ENCODE measurements at regions not wholly inside any gene's neighbourhood (a gene's known extent, or its start where the extent isn't known, plus 50 kb on each side); places are given as distances from the start of the nearest gene placed in this dataset.

DNA sequence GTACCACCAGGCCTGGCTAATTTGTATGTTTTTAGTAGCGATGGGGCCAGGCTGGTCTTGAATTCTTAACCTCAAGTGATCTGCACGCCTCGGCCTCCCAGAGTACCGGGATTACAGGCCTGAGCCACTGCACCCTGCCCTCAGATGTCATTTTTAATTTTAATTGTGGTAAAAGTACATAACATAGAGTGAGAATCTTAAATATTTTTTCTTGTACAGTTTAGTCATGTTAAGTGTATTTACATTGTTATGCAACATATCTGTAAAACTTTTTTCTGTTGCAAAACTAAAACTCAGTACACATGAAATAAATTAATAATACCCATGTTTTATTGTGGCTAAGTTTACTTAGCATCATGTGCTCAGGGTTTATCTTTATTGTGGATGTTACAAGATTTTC is 231.4 kb downstream of the ALG10 start:
- TF ChIP-seq, protein P1, sequence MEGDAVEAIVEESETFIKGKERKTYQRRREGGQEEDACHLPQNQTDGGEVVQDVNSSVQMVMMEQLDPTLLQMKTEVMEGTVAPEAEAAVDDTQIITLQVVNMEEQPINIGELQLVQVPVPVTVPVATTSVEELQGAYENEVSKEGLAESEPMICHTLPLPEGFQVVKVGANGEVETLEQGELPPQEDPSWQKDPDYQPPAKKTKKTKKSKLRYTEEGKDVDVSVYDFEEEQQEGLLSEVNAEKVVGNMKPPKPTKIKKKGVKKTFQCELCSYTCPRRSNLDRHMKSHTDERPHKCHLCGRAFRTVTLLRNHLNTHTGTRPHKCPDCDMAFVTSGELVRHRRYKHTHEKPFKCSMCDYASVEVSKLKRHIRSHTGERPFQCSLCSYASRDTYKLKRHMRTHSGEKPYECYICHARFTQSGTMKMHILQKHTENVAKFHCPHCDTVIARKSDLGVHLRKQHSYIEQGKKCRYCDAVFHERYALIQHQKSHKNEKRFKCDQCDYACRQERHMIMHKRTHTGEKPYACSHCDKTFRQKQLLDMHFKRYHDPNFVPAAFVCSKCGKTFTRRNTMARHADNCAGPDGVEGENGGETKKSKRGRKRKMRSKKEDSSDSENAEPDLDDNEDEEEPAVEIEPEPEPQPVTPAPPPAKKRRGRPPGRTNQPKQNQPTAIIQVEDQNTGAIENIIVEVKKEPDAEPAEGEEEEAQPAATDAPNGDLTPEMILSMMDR (IDR thresholded peaks at IDR 0.05; ENCODE audit: extremely low read depth in 1 of 2, insufficient read depth in 1 of 2, low read depth in 1 of 2, low read length in 2 of 2): no peak
- no peak for TF ChIP-seq POLR2A (IDR thresholded peaks at IDR 0.05; ENCODE audit: low read depth, low read length)
